C4-2B (cell line): ENCODE measurements at regions not wholly inside any gene's neighbourhood (a gene's known extent, or its start where the extent isn't known, plus 50 kb on each side); places are given as distances from the start of the nearest gene placed in this dataset.

ENCODE experiments used
- H3K27ac ChIP-seq: fragments of 450-650 bp; 2 replicates; pipeline ENCODE4 v1.5.1; 2017
- CTCF ChIP-seq: fragments of 450-650 bp; conservative IDR thresholded peaks from 2 replicates; pipeline ENCODE4 v1.5.1; 2017; ENCODE audit warnings: mild to moderate bottlenecking
- ZFX ChIP-seq: fragments of 450-650 bp; IDR thresholded peaks from 2 replicates; pipeline ENCODE4 v1.6.1; 2017

GRCh38 chr3:144257381-144257780 is 285.8 kb downstream of the DIPK2A start:
- TF ChIP-seq CTCF, result no peak
- TF ChIP-seq ZFX, result no peak

GRCh38 chr3:144259267-144259666 is 287.6 kb downstream of the DIPK2A start:
- TF ChIP-seq CTCF, result no peak
- TF ChIP-seq ZFX, result no peak
- H3K27ac ChIP-seq, result no peak overlapping the region

More at GRCh38 chr3:144257381-144257780, 285.8 kb downstream of the DIPK2A start:
- no peak overlapping the region for H3K27ac ChIP-seq

GRCh38 chr3:144263706-144264105 is 292.1 kb downstream of the DIPK2A start:
- TF ChIP-seq ZFX (no peak), CTCF (no peak)
- no peak overlapping the region for H3K27ac ChIP-seq

- H3K27ac ChIP-seq, result no peak overlapping the region
- TF ChIP-seq ZFX (no peak), CTCF (no peak)
Observed at GRCh38 chr3:144264350-144264749, 292.7 kb downstream of the DIPK2A start.

- TF ChIP-seq ZFX, result no peak
- TF ChIP-seq CTCF, result no peak
- no peak overlapping the region for H3K27ac ChIP-seq
Observed at GRCh38 chr3:144264794-144265193, 293.2 kb downstream of the DIPK2A start.

GRCh38 chr3:144265542-144266100 is 294.0 kb downstream of the DIPK2A start:
- no peak for TF ChIP-seq ZFX
- no peak for TF ChIP-seq CTCF
- H3K27ac ChIP-seq, result no peak overlapping the region

- TF ChIP-seq CTCF (no peak), ZFX (no peak)
- H3K27ac ChIP-seq, result no peak overlapping the region
Observed at GRCh38 chr3:144270100-144270499, 298.5 kb downstream of the DIPK2A start.
